Stomach (tissue), 8 donors: ENCODE measurements at regions not wholly inside any gene's neighbourhood (a gene's known extent, or its start where the extent isn't known, plus 50 kb on each side); places are given as distances from the start of the nearest gene placed in this dataset.

Experiments
- DNase-seq, 2 donors: peaks; one replicate each; pipeline versions ENCODE4 v3.0.0 to v3.0.0-alpha.2; 2013 to 2019
- H3K27ac ChIP-seq, 5 donors: fragments of 200-600 bp in 4 of 5; sonication (generic) in 4 of 5; one replicate each; pipeline ENCODE4 v1.5.1; 2013 to 2019; ENCODE audit warnings: mild to moderate bottlenecking in 1 of 5, moderate library complexity in 1 of 5
- H3K27me3 ChIP-seq, 3 donors: fragments of 200-600 bp; sonication (generic); one replicate each; pipeline ENCODE4 v1.5.1; 2017 to 2019; ENCODE audit warnings: mixed run types in 1 of 3
- H3K36me3 ChIP-seq, 4 donors: fragments of 200-600 bp; sonication (generic); 1 replicate in 3 of 4; 2 replicates in 1 of 4; pipeline ENCODE4 v1.5.1; 2016 to 2019
- H3K4me1 ChIP-seq, 4 donors: fragments of 200-600 bp; sonication (generic); one replicate each; pipeline ENCODE4 v1.5.1; 2016 to 2019
- H3K4me3 ChIP-seq, 4 donors: fragments of 200-600 bp; sonication (generic) in 3 of 4; one replicate each; pipeline ENCODE4 v1.5.1; 2016 to 2019; ENCODE audit warnings: mild to moderate bottlenecking in 1 of 4
- H3K9me3 ChIP-seq, 4 donors: fragments of 200-600 bp; sonication (generic); one replicate each; pipeline ENCODE4 v1.5.1; 2016 to 2019
- CTCF ChIP-seq, 7 experiments: fragments of 450-650 bp in 4 of 7; fragments of 200-600 bp in 3 of 7; sonication (generic) in 3 of 7; IDR thresholded peaks; one replicate each; pipeline ENCODE4 v1.5.1; 2016 to 2019; ENCODE audit warnings: antibody characterized with exemption in 7 of 7, control low read depth in 2 of 7, mild to moderate bottlenecking in 1 of 7
- EP300 ChIP-seq: sonication (generic); formaldehyde crosslinking; IDR thresholded peaks from one replicate; pipeline ENCODE4 v1.6.1; 2017; ENCODE audit warnings: antibody characterized with exemption
- POLR2A ChIP-seq, 4 donors: fragments of 450-650 bp; IDR thresholded peaks; one replicate each; pipeline ENCODE4 v1.6.1; 2016; ENCODE audit warnings: antibody characterized with exemption in 4 of 4, control low read depth in 2 of 4, mild to moderate bottlenecking in 1 of 4, moderate library complexity in 1 of 4
- POLR2AphosphoS5 ChIP-seq, 3 donors: sonication (generic); formaldehyde crosslinking; IDR thresholded peaks; one replicate each; pipeline ENCODE4 v1.6.1; 2016; ENCODE audit warnings: antibody characterized with exemption in 3 of 3
- WGBS, 5 donors: extraction: QIAGEN DNeasy Blood & Tissue Kit in 3 of 5; methylation state at CpG; one replicate each; pipeline versions ENCODE4 v1.1.5 to v1.1.7; 2013 to 2018; 5-methylcytosine and 5-hydroxymethylcytosine counted together
- intact Hi-C: fragments of 100-400 bp; cut with DNase I; formaldehyde crosslinking; loops from one replicate; pipeline ENCODE4 v1.15.1; 2023; ENCODE audit warnings: low total_unique reads
- donor health status: healthy with polysubstance abuse.
- donor health status: Bipolar disorder and iron deficiency.
- donor health status: healthy.

GRCh38 chr12:20199780-20200179 lies 168.6 kb upstream of the PDE3A start:
- no peaks in the 10 kb centered on the region for H3K36me3 ChIP-seq
- no peak overlapping the region for H3K27ac ChIP-seq
- DNase-seq, result no peak
- 84 to 90% (median 86%) methylated on average over 3 of the region's 3 CpGs for WGBS, 5 donors
- no peak for TF ChIP-seq POLR2AphosphoS5 (IDR thresholded peaks at IDR 0.05)
- no peak for TF ChIP-seq EP300
- TF ChIP-seq POLR2A (IDR thresholded peaks at IDR 0.05), result no peak
- no peak for TF ChIP-seq CTCF (IDR thresholded peaks at IDR 0.05)
- no peaks in the 10 kb centered on the region for H3K9me3 ChIP-seq
- H3K4me1 ChIP-seq, result no peaks in the 10 kb centered on the region
- H3K27me3 ChIP-seq, result peaks cover 0 to 4% (median 0%) of the 10 kb centered on the region in 3 donors
- H3K4me3 ChIP-seq, result no peak overlapping the region
- intact Hi-C loops, result no loop called here

GRCh38 chr12:20201733-20202132 lies 166.6 kb upstream of the PDE3A start:
- Histone ChIP-seq H3K27ac (no peak overlapping the region), H3K9me3 (no peaks in the 10 kb centered on the region), H3K27me3 (peaks cover 0 to 4% (median 0%) of the 10 kb centered on the region in 3 donors), H3K4me1 (no peaks in the 10 kb centered on the region), H3K36me3 (no peaks in the 10 kb centered on the region), H3K4me3 (no peak overlapping the region)
- DNase-seq, result no peak
- intact Hi-C loops, result no loop called here
- no peak for TF ChIP-seq POLR2A (IDR thresholded peaks at IDR 0.05)
- no peak for TF ChIP-seq POLR2AphosphoS5 (IDR thresholded peaks at IDR 0.05)
- no peak for TF ChIP-seq CTCF (IDR thresholded peaks at IDR 0.05)
- no peak for TF ChIP-seq EP300

- Histone ChIP-seq H3K36me3 (no peaks in the 10 kb centered on the region), H3K4me1 (no peaks in the 10 kb centered on the region), H3K27ac (no peak overlapping the region), H3K27me3 (no peaks in the 10 kb centered on the region), H3K9me3 (no peaks in the 10 kb centered on the region), H3K4me3 (no peak overlapping the region)
- TF ChIP-seq POLR2AphosphoS5 (IDR thresholded peaks at IDR 0.05) (no peak), CTCF (IDR thresholded peaks at IDR 0.05) (no peak), POLR2A (IDR thresholded peaks at IDR 0.05) (no peak), EP300 (no peak)
- DNase-seq, result no peak
- WGBS, 5 donors, result 34 to 61% (median 41%) methylated on average over 2 of the region's 2 CpGs
- intact Hi-C loops, result no loop called here
These were observed 162.5 kb upstream of the PDE3A start for GRCh38 chr12:20205854-20206253.

GRCh38 chr12:20206410-20206809 lies 161.9 kb upstream of the PDE3A start:
- intact Hi-C loops, result no loop called here
- H3K9me3 ChIP-seq, result no peaks in the 10 kb centered on the region
- 38 to 47% (median 41%) methylated on average over 2 of the region's 2 CpGs for WGBS, 5 donors
- H3K27me3 ChIP-seq, result no peaks in the 10 kb centered on the region
- H3K4me1 ChIP-seq, result peaks cover 0 to 4% (median under 1%) of the 10 kb centered on the region in 4 donors
- no peaks in the 10 kb centered on the region for H3K36me3 ChIP-seq
- no peak overlapping the region for H3K4me3 ChIP-seq
- H3K27ac ChIP-seq, result no peak overlapping the region
- DNase-seq, result no peak
- no peak for TF ChIP-seq EP300
- no peak for TF ChIP-seq POLR2A (IDR thresholded peaks at IDR 0.05)
- no peak for TF ChIP-seq POLR2AphosphoS5 (IDR thresholded peaks at IDR 0.05)
- no peak for TF ChIP-seq CTCF (IDR thresholded peaks at IDR 0.05)
